ENCODE measurements at regions not wholly inside any gene's neighbourhood (a gene's known extent, or its start where the extent isn't known, plus 50 kb on each side); places are given as distances from the start of the nearest gene placed in this dataset.

- H3K27me3 ChIP-seq (ENCODE audit: control insufficient read depth, insufficient read depth, low read length) = peaks cover 8% of the 10 kb centered on the region; the same call in 1 of the 2 replicates
- DNase-seq (ENCODE audit: low read depth, low spot score) = no peak
Measured at GRCh38 chr3:179510496-179510895, 52.2 kb upstream of the ACTL6A start.

DNA sequence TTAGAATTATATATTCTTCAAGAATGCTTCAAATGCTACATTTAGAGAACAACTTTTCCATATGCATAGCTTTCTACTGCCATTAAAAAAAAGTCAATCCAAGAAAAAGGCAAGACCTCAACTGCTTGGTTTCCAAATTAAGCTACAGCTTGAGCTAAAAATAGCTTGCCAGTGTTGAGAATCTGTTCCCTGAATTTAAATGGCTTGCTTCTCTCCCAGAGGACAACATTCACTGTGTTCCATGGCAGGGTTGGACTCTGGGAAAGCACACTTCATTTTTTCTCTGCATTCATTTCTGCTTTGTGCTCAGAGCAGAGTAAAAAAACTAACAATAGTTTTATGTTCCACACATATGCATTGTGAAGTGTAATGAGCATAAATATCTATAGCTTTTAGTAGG is 50.3 kb upstream of the ACTL6A start:
- intact Hi-C loops (cut with micrococcal nuclease; ENCODE audit: unreplicated experiment) (no loop called here), in situ Hi-C loops (cut with HindIII; ENCODE audit: low pct_unique_long_range_greater_than_20kb, low sequenced_read_pairs) (no loop called here)
- ATAC-seq (no peak), DNase-seq (ENCODE audit: low read depth, low spot score) (no peak)
- Histone ChIP-seq H3K9me3 (ENCODE audit: control insufficient read depth, insufficient read depth, low read depth, low read length) (no peaks in the 10 kb centered on the region), H3K27ac (ENCODE audit: low read length) (no peak overlapping the region), H3K4me3 (ENCODE audit: low read depth in 2 of 2, low read length in 2 of 2) (no peak overlapping the region), H3K27me3 (ENCODE audit: control insufficient read depth, insufficient read depth, low read length) (peaks cover 2% of the 10 kb centered on the region; the same call in 1 of the 2 replicates), H3K4me1 (ENCODE audit: control insufficient read depth, insufficient read depth, low read length) (no peaks in the 10 kb centered on the region), H3K36me3 (ENCODE audit: control insufficient read depth, insufficient read depth, low read length) (no peaks in the 10 kb centered on the region)
- BruUV-seq (replicated peaks) = no TSS peak
- POLR2A ChIA-PET = no interaction called here
- no peak for TF ChIP-seq CTCF (IDR thresholded peaks at IDR 0.05)
- no peak for TF ChIP-seq SIN3A (IDR thresholded peaks at IDR 0.05; ENCODE audit: borderline replicate concordance, insufficient read depth, low read depth, low read length)
- no peak for TF ChIP-seq TCF7L2 (IDR thresholded peaks at IDR 0.05; ENCODE audit: low read depth, low read length)
- no peak for TF ChIP-seq REST (IDR thresholded peaks at IDR 0.05; ENCODE audit: insufficient read depth in 1 of 2, low read depth in 2 of 2, low read length in 1 of 2)
- no peak for TF ChIP-seq POLR2AphosphoS5 (IDR thresholded peaks at IDR 0.05; ENCODE audit: low read depth, low read length)
- CTCF ChIA-PET = no interaction called here

More at GRCh38 chr3:179510496-179510895, 52.2 kb upstream of the ACTL6A start:
- intact Hi-C loops (cut with micrococcal nuclease; ENCODE audit: unreplicated experiment) (no loop called here), in situ Hi-C loops (cut with HindIII; ENCODE audit: low pct_unique_long_range_greater_than_20kb, low sequenced_read_pairs) (no loop called here)
- H3K9me3 ChIP-seq (ENCODE audit: control insufficient read depth, insufficient read depth, low read depth, low read length) = no peaks in the 10 kb centered on the region
- no TSS peak for BruUV-seq (replicated peaks)
- H3K36me3 ChIP-seq (ENCODE audit: control insufficient read depth, insufficient read depth, low read length) = no peaks in the 10 kb centered on the region
- CTCF ChIA-PET = no interaction called here
- H3K4me3 ChIP-seq (ENCODE audit: low read depth in 2 of 2, low read length in 2 of 2) = no peak overlapping the region
- POLR2A ChIA-PET = no interaction called here
- no peak for TF ChIP-seq REST (IDR thresholded peaks at IDR 0.05; ENCODE audit: insufficient read depth in 1 of 2, low read depth in 2 of 2, low read length in 1 of 2)
- no peak for TF ChIP-seq SIN3A (IDR thresholded peaks at IDR 0.05; ENCODE audit: borderline replicate concordance, insufficient read depth, low read depth, low read length)
- TF ChIP-seq POLR2AphosphoS5 (IDR thresholded peaks at IDR 0.05; ENCODE audit: low read depth, low read length) = no peak
- no peak for TF ChIP-seq CTCF (IDR thresholded peaks at IDR 0.05)
- no peak for TF ChIP-seq TCF7L2 (IDR thresholded peaks at IDR 0.05; ENCODE audit: low read depth, low read length)
- no peak for ATAC-seq
- no peaks in the 10 kb centered on the region for H3K4me1 ChIP-seq (ENCODE audit: control insufficient read depth, insufficient read depth, low read length)
- no peak overlapping the region for H3K27ac ChIP-seq (ENCODE audit: low read length)

Data from Panc1 (cell line).